ENCODE measurements at regions not wholly inside any gene's neighbourhood (a gene's known extent, or its start where the extent isn't known, plus 50 kb on each side); places are given as distances from the start of the nearest gene placed in this dataset.

- TF ChIP-seq MEIS1 (CRISPR knock-in tag; IDR thresholded peaks at IDR 0.05; ENCODE audit: borderline replicate concordance) (no peak), SRF (IDR thresholded peaks at IDR 0.05; ENCODE audit: low read depth, low read length) (no peak), NRL (CRISPR knock-in tag; IDR thresholded peaks at IDR 0.05; ENCODE audit: borderline replicate concordance) (no peak), KLF13 (CRISPR knock-in tag; IDR thresholded peaks at IDR 0.05) (no peak), POLR2A (IDR thresholded peaks at IDR 0.05; ENCODE audit: insufficient read depth in 1 of 2, low read depth in 2 of 2, low read length in 2 of 2) (peak in 1 of 2 experiments; percentile 36; a peak in 1 of 4 replicates), ZNF775 (CRISPR knock-in tag; IDR thresholded peaks at IDR 0.05; ENCODE audit: borderline replicate concordance) (no peak), CSRNP2 (CRISPR knock-in tag; conservative IDR thresholded peaks at IDR 0.05; ENCODE audit: low read depth) (no peak), ZKSCAN8 (CRISPR knock-in tag; IDR thresholded peaks at IDR 0.05; ENCODE audit: borderline replicate concordance) (no peak), ZNF30 (CRISPR knock-in tag; IDR thresholded peaks at IDR 0.05) (no peak), ZNF383 (CRISPR knock-in tag; IDR thresholded peaks at IDR 0.05; ENCODE audit: borderline replicate concordance) (no peak), ZFP91 (CRISPR knock-in tag; IDR thresholded peaks at IDR 0.05; ENCODE audit: borderline replicate concordance) (peak; percentile 60; the same call in 1 of the 2 replicates), ZSCAN30 (CRISPR knock-in tag; IDR thresholded peaks at IDR 0.05) (no peak), HMGXB3 (CRISPR knock-in tag; IDR thresholded peaks at IDR 0.05; ENCODE audit: borderline replicate concordance) (no peak), SIN3A (IDR thresholded peaks at IDR 0.05; ENCODE audit: borderline replicate concordance, low read depth, low read length) (no peak; the same call in 1 of the 2 replicates), NFYB (CRISPR knock-in tag; IDR thresholded peaks at IDR 0.05) (no peak), ZBTB1 (CRISPR knock-in tag; IDR thresholded peaks at IDR 0.05; ENCODE audit: borderline replicate concordance) (no peak), TEF (CRISPR knock-in tag; IDR thresholded peaks at IDR 0.05) (no peak), ZNF354B (CRISPR knock-in tag; IDR thresholded peaks at IDR 0.05) (no peak), PBX2 (CRISPR knock-in tag; IDR thresholded peaks at IDR 0.05) (no peak)
Observed at GRCh38 chr6:167678102-167679101, 148.3 kb upstream of the AFDN start (continued).
